Esophagus muscularis mucosa (tissue), 4 donors: ENCODE measurements at regions not wholly inside any gene's neighbourhood (a gene's known extent, or its start where the extent isn't known, plus 50 kb on each side); places are given as distances from the start of the nearest gene placed in this dataset.

Experiments used
- DNase-seq: peaks from one replicate; pipeline ENCODE4 v3.0.0-alpha.2; 2017; ENCODE audit errors: extremely low spot score
- H3K27ac ChIP-seq, 4 donors: fragments of 200-600 bp; sonication (generic); replicated peaks in 1 of 4; 1 replicate in 3 of 4; 2 replicates in 1 of 4; pipeline ENCODE4 v1.5.1; 2016 to 2019; ENCODE audit warnings: mild to moderate bottlenecking in 1 of 4
- H3K27me3 ChIP-seq, 4 donors: fragments of 200-600 bp; sonication (generic); one replicate each; pipeline versions ENCODE4 v1.5.1 to v1.6.0; 2016 to 2019
- H3K36me3 ChIP-seq, 4 donors: fragments of 200-600 bp; sonication (generic); one replicate each; pipeline ENCODE4 v1.5.1; 2016 to 2019
- H3K4me1 ChIP-seq, 4 donors: fragments of 200-600 bp; sonication (generic); one replicate each; pipeline ENCODE4 v1.5.1; 2016 to 2019
- H3K4me3 ChIP-seq, 4 donors: fragments of 200-600 bp; sonication (generic); 1 replicate in 2 of 4; 2 replicates in 2 of 4; pipeline ENCODE4 v1.5.1; 2016 to 2019; ENCODE audit warnings: mild to moderate bottlenecking in 4 of 4, moderate library complexity in 1 of 4
- H3K9me3 ChIP-seq, 4 donors: fragments of 200-600 bp; sonication (generic); 1 replicate in 3 of 4; 2 replicates in 1 of 4; pipeline ENCODE4 v1.5.1; 2016 to 2019
- CTCF ChIP-seq, 3 experiments: fragments of 200-600 bp in 2 of 3; fragments of 450-650 bp in 1 of 3; sonication (generic) in 2 of 3; IDR thresholded peaks; one replicate each; pipeline ENCODE4 v1.5.1; 2017 to 2019; ENCODE audit warnings: antibody characterized with exemption in 3 of 3, mild to moderate bottlenecking in 2 of 3, moderate library complexity in 1 of 3
- EP300 ChIP-seq: sonication (generic); formaldehyde crosslinking; IDR thresholded peaks from one replicate; pipeline ENCODE4 v1.6.1; 2017; ENCODE audit warnings: antibody characterized with exemption
- POLR2A ChIP-seq: fragments of 450-650 bp; IDR thresholded peaks from one replicate; pipeline ENCODE4 v1.6.1; 2017; ENCODE audit warnings: antibody characterized with exemption, moderate library complexity, mild to moderate bottlenecking, low read depth
- POLR2AphosphoS5 ChIP-seq, 2 donors: sonication (generic); formaldehyde crosslinking; IDR thresholded peaks; one replicate each; pipeline ENCODE4 v1.6.1; 2017; ENCODE audit warnings: antibody characterized with exemption in 2 of 2
- WGBS: methylation state at CpG from one replicate; pipeline ENCODE4 v1.1.5; 2018; 5-methylcytosine and 5-hydroxymethylcytosine counted together
- intact Hi-C: fragments of 100-400 bp; cut with DNase I; formaldehyde crosslinking; loops from one replicate; pipeline ENCODE4 v1.15.1; 2023

GRCh38 chr2:19742872-19743271 lies 158.9 kb downstream of the TTC32 start:
- DNase-seq = no peak
- WGBS = 87% methylated on average over 2 of the region's 2 CpGs
- peaks cover 0 to 31% (median 30%) of the 10 kb centered on the region in 4 donors for H3K4me1 ChIP-seq
- intact Hi-C loops = no loop called here
- H3K36me3 ChIP-seq = no peaks in the 10 kb centered on the region
- no peak for TF ChIP-seq CTCF (IDR thresholded peaks at IDR 0.05)
- no peak for TF ChIP-seq POLR2AphosphoS5 (IDR thresholded peaks at IDR 0.05)
- TF ChIP-seq EP300 = no peak
- TF ChIP-seq POLR2A = no peak
- H3K27me3 ChIP-seq = no peaks in the 10 kb centered on the region
- H3K27ac ChIP-seq = no peak overlapping the region
- H3K4me3 ChIP-seq = no peak overlapping the region
- H3K9me3 ChIP-seq = no peaks in the 10 kb centered on the region

GRCh38 chr2:19739256-19739655 lies 162.5 kb downstream of the TTC32 start:
- H3K36me3 ChIP-seq = no peaks in the 10 kb centered on the region
- H3K4me1 ChIP-seq = peaks cover 0 to 32% (median 26%) of the 10 kb centered on the region in 4 donors
- WGBS = 74% methylated on average over 2 of the region's 2 CpGs
- H3K9me3 ChIP-seq = no peaks in the 10 kb centered on the region
- no peaks in the 10 kb centered on the region for H3K27me3 ChIP-seq
- peak overlapping the region; percentile 45 to 72 (median 61) for H3K27ac ChIP-seq
- no peak for DNase-seq
- intact Hi-C loops = no loop called here
- no peak for TF ChIP-seq CTCF (IDR thresholded peaks at IDR 0.05)
- TF ChIP-seq POLR2A = no peak
- TF ChIP-seq EP300 = no peak
- no peak for TF ChIP-seq POLR2AphosphoS5 (IDR thresholded peaks at IDR 0.05)
- no peak overlapping the region for H3K4me3 ChIP-seq

- Histone ChIP-seq H3K27me3 (no peaks in the 10 kb centered on the region), H3K9me3 (no peaks in the 10 kb centered on the region), H3K4me1 (peaks cover 0 to 37% (median 32%) of the 10 kb centered on the region in 4 donors), H3K36me3 (no peaks in the 10 kb centered on the region), H3K27ac (peak overlapping the region; percentile 45 to 72 (median 61)), H3K4me3 (no peak overlapping the region)
- intact Hi-C loops = no loop called here
- WGBS = 49% methylated on average over 11 of the region's 11 CpGs
- DNase-seq = no peak
- no peak for TF ChIP-seq EP300
- peak; percentile 32 to 60 for TF ChIP-seq POLR2AphosphoS5 (IDR thresholded peaks at IDR 0.05)
Observed at GRCh38 chr2:19738707-19739106, 163.1 kb downstream of the TTC32 start.

GRCh38 chr2:19736191-19736831 lies 165.5 kb downstream of the TTC32 start:
- Histone ChIP-seq H3K36me3 (no peaks in the 10 kb centered on the region), H3K27me3 (no peaks in the 10 kb centered on the region), H3K4me1 (peaks cover 0 to 56% (median 45%) of the 10 kb centered on the region in 4 donors), H3K9me3 (no peaks in the 10 kb centered on the region), H3K4me3 (no peak overlapping the region), H3K27ac (no peak overlapping the region)
- WGBS = 76% methylated on average over 6 of the region's 10 CpGs
- intact Hi-C loops = no loop called here
- DNase-seq = no peak
- peak in 1 of 2 donors; percentile 16 for TF ChIP-seq POLR2AphosphoS5 (IDR thresholded peaks at IDR 0.05)
- no peak for TF ChIP-seq EP300

GRCh38 chr2:19733951-19734425 lies 167.8 kb downstream of the TTC32 start:
- peaks cover 0 to 52% (median 37%) of the 10 kb centered on the region in 4 donors for H3K4me1 ChIP-seq
- no peak for DNase-seq
- 25% methylated on average over 3 of the region's 3 CpGs for WGBS
- H3K27me3 ChIP-seq = no peaks in the 10 kb centered on the region
- no peaks in the 10 kb centered on the region for H3K36me3 ChIP-seq
- no peak overlapping the region for H3K4me3 ChIP-seq
- TF ChIP-seq EP300 = no peak
- peak; percentile 52 to 55 for TF ChIP-seq POLR2AphosphoS5 (IDR thresholded peaks at IDR 0.05)
- peak overlapping the region; percentile 41 to 61 (median 56) for H3K27ac ChIP-seq
- no peaks in the 10 kb centered on the region for H3K9me3 ChIP-seq
- intact Hi-C loops = no loop called here

GRCh38 chr2:19733390-19733789 lies 168.4 kb downstream of the TTC32 start:
- Histone ChIP-seq H3K36me3 (no peaks in the 10 kb centered on the region), H3K4me3 (no peak overlapping the region), H3K27ac (peak overlapping the region; percentile 41 to 61 (median 56)), H3K9me3 (no peaks in the 10 kb centered on the region), H3K27me3 (no peaks in the 10 kb centered on the region), H3K4me1 (peaks cover 0 to 46% (median 31%) of the 10 kb centered on the region in 4 donors)
- 83% methylated on average over 4 of the region's 4 CpGs for WGBS
- DNase-seq = no peak
- intact Hi-C loops = no loop called here
- no peak for TF ChIP-seq POLR2AphosphoS5 (IDR thresholded peaks at IDR 0.05)
- no peak for TF ChIP-seq CTCF (IDR thresholded peaks at IDR 0.05)
- TF ChIP-seq POLR2A = no peak
- TF ChIP-seq EP300 = no peak
